ENCODE measurements at regions not wholly inside any gene's neighbourhood (a gene's known extent, or its start where the extent isn't known, plus 50 kb on each side); places are given as distances from the start of the nearest gene placed in this dataset.

DNA sequence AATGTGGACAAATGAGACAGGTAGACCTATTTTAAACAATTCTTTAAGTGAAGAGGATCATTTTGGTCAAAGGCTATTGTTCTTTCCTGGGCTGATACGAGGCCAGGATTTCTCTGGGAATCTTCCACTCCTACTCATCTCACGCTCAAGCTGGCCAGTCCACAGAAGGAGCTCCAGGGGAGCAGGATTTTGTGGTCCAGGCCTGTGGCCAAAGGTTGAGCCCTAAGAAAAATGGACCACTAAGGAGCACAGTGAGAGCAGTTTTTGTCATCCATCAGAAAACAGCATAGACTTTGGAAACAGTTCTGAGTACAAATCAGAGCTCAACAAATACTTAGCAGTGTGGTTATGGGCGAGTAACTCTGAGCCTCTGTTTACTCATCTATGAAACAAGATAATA lies 260.2 kb upstream of the RUNX1 start:
- Histone ChIP-seq H3K27ac (no peak overlapping the region), H3K9me3 (0 out of 2 replicates have a peak, but pooled peaks cover 4% of the 10 kb centered on the region), H3K9ac (no peak overlapping the region), H3K4me2 (no peak overlapping the region), H3K27me3 (no peaks in the 10 kb centered on the region), H3K36me3 (no peaks in the 10 kb centered on the region), H4K20me1 (no peaks in the 10 kb centered on the region), H3K4me3 (no peak overlapping the region), H3K4me1 (peaks cover 9% of the 10 kb centered on the region)
- TF ChIP-seq Cebpa-rat (IDR thresholded peaks at IDR 0.05): no peak

DNA sequence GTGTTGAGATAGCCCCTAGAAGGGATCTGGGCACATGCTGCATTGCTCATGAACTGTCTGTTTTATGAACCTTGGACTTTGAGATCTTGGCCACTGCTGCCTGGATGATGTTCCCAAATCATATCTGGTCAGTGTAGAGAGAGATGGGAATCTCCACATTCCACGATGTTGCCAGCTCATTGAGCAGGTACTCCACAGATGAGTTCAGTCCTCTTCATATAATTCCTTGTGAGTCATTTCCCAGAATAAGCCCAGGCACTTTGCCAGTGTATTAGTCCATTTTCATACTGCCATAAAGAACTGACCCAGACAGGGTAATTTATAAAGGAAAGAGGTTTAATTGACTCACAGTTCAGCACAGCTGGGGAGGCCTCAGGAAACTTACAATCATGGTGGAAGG lies 254.0 kb upstream of the RUNX1 start:
- Histone ChIP-seq H3K27ac (no peak overlapping the region), H3K9me3 (peaks cover 3% of the 10 kb centered on the region; the same call in 1 of the 2 replicates), H3K4me3 (no peak overlapping the region), H3K4me1 (peaks cover 9% of the 10 kb centered on the region), H3K36me3 (no peaks in the 10 kb centered on the region), H3K9ac (no peak overlapping the region), H3K4me2 (no peak overlapping the region), H4K20me1 (no peaks in the 10 kb centered on the region), H3K27me3 (no peaks in the 10 kb centered on the region)
- no peak for TF ChIP-seq Cebpa-rat (IDR thresholded peaks at IDR 0.05)

DNA sequence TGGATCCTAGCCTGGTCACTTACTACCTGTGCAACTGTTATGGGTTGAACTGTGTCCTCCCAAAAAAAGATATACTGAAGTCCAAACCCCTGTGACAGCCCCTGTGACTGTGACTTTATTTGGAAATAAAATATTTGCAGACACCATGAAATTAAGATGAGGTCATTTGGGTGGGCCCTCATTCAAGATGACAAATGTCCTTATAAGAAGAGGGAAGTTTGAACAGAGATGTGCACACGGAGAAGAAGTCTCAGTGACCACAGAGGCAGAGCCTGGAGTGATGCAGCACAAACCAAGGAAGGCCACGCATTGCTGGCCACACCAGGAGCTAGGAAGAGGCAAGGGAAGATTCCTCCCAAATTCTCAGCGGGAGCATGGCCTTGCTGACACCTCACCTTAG lies 249.7 kb upstream of the RUNX1 start:
- no peaks in the 10 kb centered on the region for H3K36me3 ChIP-seq
- no peak overlapping the region for H3K4me2 ChIP-seq
- H4K20me1 ChIP-seq: no peaks in the 10 kb centered on the region
- no peak overlapping the region for H3K27ac ChIP-seq
- H3K4me1 ChIP-seq: peaks cover 6% of the 10 kb centered on the region
- no peak overlapping the region for H3K4me3 ChIP-seq
- H3K9me3 ChIP-seq: peaks cover 9% of the 10 kb centered on the region; the same call in 1 of the 2 replicates
- no peak overlapping the region for H3K9ac ChIP-seq
- H3K27me3 ChIP-seq: no peaks in the 10 kb centered on the region
- TF ChIP-seq Cebpa-rat (IDR thresholded peaks at IDR 0.05): no peak

DNA sequence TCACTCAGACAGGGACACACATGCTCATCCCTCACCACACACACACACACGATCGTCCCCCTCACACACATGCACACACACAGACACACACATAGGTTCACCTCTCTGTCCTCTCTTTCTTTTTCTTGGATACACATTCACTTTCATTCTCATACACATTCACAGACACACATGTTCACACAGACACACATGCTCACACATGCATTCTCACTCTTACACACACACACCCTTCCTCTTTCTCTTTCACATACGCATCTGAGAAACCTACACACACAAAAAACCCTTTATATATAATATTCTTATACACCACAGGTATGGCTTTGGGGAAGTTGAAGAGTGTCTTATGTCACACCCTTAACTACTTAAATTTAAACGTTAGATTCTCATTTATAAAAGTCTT lies 248.6 kb upstream of the RUNX1 start:
- no peak overlapping the region for H3K9ac ChIP-seq

DNA sequence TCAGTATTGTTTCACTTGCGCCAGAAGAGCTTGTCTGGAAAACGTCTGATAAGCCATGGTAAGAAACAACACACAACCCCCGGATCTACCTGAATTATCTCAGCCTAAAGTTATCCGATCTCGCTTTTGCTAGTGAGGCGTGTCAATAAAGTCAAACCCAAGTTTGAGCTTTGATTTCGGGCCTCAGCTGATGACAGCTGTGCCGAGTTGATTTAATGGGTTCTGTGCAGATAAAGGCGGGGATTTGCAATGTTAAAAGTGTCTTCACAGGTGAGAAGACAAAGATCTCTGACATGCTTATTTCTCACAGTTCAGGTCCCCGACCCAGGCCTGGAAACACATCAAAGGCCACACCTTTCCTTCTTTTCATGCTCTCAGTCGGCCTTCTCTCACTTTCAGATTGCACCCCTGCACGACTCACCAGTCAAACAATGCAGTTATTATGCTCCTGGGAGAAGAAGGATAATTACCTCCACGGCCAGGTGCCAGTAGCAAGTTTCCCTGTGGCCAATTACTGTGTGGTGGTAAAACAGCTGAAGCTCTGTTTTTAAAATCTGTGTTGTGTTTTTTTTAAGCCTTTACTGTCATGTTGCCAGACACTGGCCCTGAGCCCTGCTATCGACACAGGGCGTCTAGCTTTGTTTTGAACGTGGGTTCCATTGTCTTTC lies 245.3 kb upstream of the RUNX1 start:
- H3K9me3 ChIP-seq: peaks cover 6% of the 10 kb centered on the region; the same call in 1 of the 2 replicates
- no peaks in the 10 kb centered on the region for H3K27me3 ChIP-seq
- no peaks in the 10 kb centered on the region for H4K20me1 ChIP-seq
- H3K36me3 ChIP-seq: no peaks in the 10 kb centered on the region
- H3K9ac ChIP-seq: no peak overlapping the region
- TF ChIP-seq Cebpa-rat (IDR thresholded peaks at IDR 0.05): no peak
- H3K4me1 ChIP-seq: peaks cover 17% of the 10 kb centered on the region
- H3K27ac ChIP-seq: no peak overlapping the region
- no peak overlapping the region for H3K4me2 ChIP-seq
- H3K4me3 ChIP-seq: no peak overlapping the region

More for the DNA sequence above, 248.6 kb upstream of the RUNX1 start:
- Histone ChIP-seq H3K27ac (no peak overlapping the region), H3K4me3 (no peak overlapping the region), H3K4me2 (no peak overlapping the region), H3K36me3 (no peaks in the 10 kb centered on the region), H3K4me1 (peaks cover 7% of the 10 kb centered on the region), H4K20me1 (no peaks in the 10 kb centered on the region), H3K9me3 (peaks cover 9% of the 10 kb centered on the region; the same call in 1 of the 2 replicates), H3K27me3 (no peaks in the 10 kb centered on the region)
- no peak for TF ChIP-seq Cebpa-rat (IDR thresholded peaks at IDR 0.05)

DNA sequence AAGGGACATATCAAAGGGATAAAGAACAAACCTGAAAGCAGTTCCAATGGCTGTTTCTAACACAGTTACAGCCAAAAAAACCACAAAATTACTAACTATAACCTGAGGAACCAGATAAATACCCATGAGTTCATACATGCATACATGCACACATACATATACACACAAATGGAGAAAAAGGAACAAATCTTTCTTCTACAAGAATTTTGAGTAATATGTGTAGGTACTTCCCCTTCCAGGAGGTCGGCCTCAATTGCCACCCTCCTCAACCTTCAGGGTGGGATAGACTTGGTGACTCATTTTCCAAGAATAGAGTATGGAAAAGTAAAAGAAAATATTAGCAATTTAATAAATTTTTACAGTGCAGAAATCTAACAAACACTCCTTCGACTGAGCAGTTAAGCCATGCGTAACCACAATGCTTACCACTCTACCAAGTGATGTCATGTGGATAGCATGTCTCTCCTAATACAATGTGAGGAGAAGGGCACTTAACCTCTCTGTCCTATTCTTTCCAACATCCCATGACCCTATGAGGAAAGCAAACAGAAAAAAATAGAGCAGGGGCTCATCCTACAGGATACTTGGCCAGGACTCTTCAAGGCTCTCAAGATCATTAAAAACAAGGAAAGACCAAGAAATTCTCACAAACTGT lies 243.0 kb upstream of the RUNX1 start:
- no peaks in the 10 kb centered on the region for H3K36me3 ChIP-seq
- peaks cover 17% of the 10 kb centered on the region for H3K4me1 ChIP-seq
- peak overlapping the region; percentile 56 for H3K4me2 ChIP-seq
- no peak overlapping the region for H3K4me3 ChIP-seq
- TF ChIP-seq Cebpa-rat (IDR thresholded peaks at IDR 0.05): no peak
- peaks cover 22% of the 10 kb centered on the region for H3K9me3 ChIP-seq
- no peak overlapping the region for H3K9ac ChIP-seq
- no peak overlapping the region for H3K27ac ChIP-seq
- no peaks in the 10 kb centered on the region for H3K27me3 ChIP-seq
- H4K20me1 ChIP-seq: no peaks in the 10 kb centered on the region

DNA sequence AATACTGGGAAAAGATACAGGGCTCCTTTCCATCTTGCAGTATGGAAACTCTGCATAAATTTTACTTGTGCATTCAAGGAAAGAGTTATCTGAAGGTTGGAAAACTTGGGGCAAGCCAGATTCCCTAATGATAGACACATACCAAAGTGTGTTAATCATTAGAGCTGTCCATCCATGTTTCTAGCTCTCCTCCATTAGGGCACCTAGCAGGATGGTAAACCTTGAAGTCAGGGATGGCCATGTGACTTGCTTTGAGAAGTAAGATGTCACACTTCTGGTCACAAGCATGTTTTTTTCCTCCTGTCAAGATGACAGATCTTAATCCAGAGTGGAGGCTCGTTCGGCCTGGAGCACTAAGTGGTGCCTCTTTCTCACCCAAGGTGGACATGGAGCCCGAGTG lies 241.9 kb upstream of the RUNX1 start:
- no peak overlapping the region for H3K9ac ChIP-seq
- H3K9me3 ChIP-seq: peaks cover 22% of the 10 kb centered on the region
- no peaks in the 10 kb centered on the region for H3K36me3 ChIP-seq
- no peak for TF ChIP-seq Cebpa-rat (IDR thresholded peaks at IDR 0.05)
- H4K20me1 ChIP-seq: no peaks in the 10 kb centered on the region
- no peak overlapping the region for H3K27ac ChIP-seq
- H3K4me3 ChIP-seq: no peak overlapping the region
- no peak overlapping the region for H3K4me2 ChIP-seq
- no peaks in the 10 kb centered on the region for H3K27me3 ChIP-seq
- peaks cover 11% of the 10 kb centered on the region for H3K4me1 ChIP-seq

DNA sequence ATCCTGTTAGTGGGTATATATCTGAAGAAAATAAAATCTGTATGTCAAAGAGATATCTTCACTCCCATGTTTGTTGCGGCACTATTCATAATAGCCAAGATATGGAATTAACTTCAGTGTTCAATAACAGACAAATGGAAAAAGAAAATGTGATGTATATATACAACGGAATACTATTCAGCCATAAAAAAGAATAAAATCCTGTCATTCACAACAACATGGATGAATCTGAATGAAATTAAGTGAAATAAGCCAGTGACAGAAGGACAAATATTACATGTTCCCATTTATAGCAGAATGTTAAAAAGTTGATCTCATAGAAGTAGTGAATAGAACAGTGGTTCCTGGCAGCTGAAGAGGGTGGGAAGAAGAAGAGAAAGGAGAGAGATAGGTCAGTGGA lies 239.1 kb upstream of the RUNX1 start:
- H3K27ac ChIP-seq: no peak overlapping the region
- no peaks in the 10 kb centered on the region for H4K20me1 ChIP-seq
- no peak for TF ChIP-seq Cebpa-rat (IDR thresholded peaks at IDR 0.05)
- H3K4me3 ChIP-seq: no peak overlapping the region
- H3K36me3 ChIP-seq: no peaks in the 10 kb centered on the region
- peaks cover 22% of the 10 kb centered on the region for H3K9me3 ChIP-seq
- H3K27me3 ChIP-seq: no peaks in the 10 kb centered on the region
- H3K4me1 ChIP-seq: peaks cover 13% of the 10 kb centered on the region
- no peak overlapping the region for H3K9ac ChIP-seq
- no peak overlapping the region for H3K4me2 ChIP-seq

DNA sequence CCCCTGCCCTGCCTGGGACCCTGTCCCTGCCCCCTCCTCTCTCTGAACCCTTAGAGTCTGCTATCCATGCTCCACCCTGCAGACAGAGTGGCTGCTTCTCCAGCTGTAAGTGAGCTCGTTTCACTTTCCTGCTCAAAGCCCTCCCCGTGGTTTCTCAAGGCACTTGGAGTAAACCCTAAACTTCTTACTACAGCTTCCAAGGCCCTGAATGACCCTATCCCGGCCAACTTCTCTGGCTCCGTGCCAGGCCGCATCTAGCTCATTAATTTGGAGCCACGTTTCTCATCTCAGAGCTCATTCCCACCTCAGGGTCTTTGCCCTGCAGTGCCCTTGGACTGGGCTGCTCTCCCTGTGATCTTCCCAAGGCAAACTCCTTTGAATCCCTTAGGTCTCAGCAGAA lies 235.1 kb upstream of the RUNX1 start:
- TF ChIP-seq Cebpa-rat (IDR thresholded peaks at IDR 0.05): no peak
- no peak overlapping the region for H3K4me2 ChIP-seq
- no peaks in the 10 kb centered on the region for H3K36me3 ChIP-seq
- H3K9me3 ChIP-seq: peaks cover 22% of the 10 kb centered on the region
- H3K4me3 ChIP-seq: no peak overlapping the region
- peaks cover 10% of the 10 kb centered on the region; the same call in 1 of the 2 replicates for H3K4me1 ChIP-seq
- no peaks in the 10 kb centered on the region for H4K20me1 ChIP-seq
- H3K27ac ChIP-seq: no peak overlapping the region
- H3K9ac ChIP-seq: no peak overlapping the region
- H3K27me3 ChIP-seq: no peaks in the 10 kb centered on the region

DNA sequence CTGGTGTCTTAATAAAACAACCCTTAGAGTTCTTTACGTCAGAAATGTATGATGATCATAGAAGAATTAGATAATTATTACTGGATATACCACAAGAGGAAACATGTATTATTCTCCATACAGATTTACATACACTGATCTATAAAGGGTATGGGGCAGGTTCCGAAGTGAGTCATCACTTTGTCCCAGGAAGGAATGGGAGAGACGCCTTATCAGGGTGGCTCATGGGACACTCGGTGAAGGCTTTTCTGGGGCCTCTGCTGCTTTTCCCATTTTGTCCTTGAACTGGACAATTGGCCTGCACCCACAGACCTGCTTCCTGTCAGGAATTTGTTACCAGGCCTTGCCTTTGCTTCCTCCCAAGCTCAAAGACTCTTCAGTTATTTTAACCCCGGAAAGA lies 233.8 kb upstream of the RUNX1 start:
- Histone ChIP-seq H3K4me1 (peaks cover 10% of the 10 kb centered on the region; the same call in 1 of the 2 replicates), H3K27me3 (no peaks in the 10 kb centered on the region), H3K27ac (no peak overlapping the region), H3K4me2 (no peak overlapping the region), H3K9me3 (peaks cover 20% of the 10 kb centered on the region), H4K20me1 (no peaks in the 10 kb centered on the region), H3K36me3 (no peaks in the 10 kb centered on the region), H3K9ac (no peak overlapping the region), H3K4me3 (no peak overlapping the region)
- no peak for TF ChIP-seq Cebpa-rat (IDR thresholded peaks at IDR 0.05)
